ENCODE measurements at regions not wholly inside any gene's neighbourhood (a gene's known extent, or its start where the extent isn't known, plus 50 kb on each side); places are given as distances from the start of the nearest gene placed in this dataset.
A peak's percentile ranks its signal among the peaks of the same experiment; 100 is the strongest.
"Not testable (repeated sequence)": the region's sequence is repeated elsewhere in the genome, so short reads cannot be mapped to it uniquely, and the experiment has no call there.

DNA sequence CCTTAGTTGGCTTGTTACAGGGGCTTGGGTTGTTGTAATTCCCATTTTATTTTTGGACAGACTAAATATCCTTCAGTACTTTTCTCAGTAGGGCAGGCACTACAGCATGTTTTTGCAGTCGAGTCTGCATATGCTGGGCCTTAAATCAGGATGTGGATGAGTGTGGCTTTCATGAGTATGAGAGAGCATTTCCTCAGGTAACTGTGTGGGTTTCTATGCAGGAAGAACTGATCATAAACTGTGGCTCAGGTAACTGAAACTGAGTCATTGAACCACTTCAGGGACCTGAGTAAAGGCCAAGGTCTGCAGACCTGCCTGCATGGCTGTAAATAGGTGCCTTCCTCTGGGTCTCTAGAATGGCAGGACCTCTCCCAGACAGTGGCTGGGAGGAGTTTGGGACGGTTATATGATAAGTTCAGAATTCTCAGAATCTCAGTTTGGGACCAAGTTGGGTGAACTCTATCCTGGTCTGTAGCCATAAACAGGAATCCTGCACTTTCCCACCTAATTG, 112.1 kb downstream of the ZNF737 start:
- no peak overlapping the region for H3K4me3 ChIP-seq (ENCODE audit: low read depth, low read length)
- TF ChIP-seq, protein P1, sequence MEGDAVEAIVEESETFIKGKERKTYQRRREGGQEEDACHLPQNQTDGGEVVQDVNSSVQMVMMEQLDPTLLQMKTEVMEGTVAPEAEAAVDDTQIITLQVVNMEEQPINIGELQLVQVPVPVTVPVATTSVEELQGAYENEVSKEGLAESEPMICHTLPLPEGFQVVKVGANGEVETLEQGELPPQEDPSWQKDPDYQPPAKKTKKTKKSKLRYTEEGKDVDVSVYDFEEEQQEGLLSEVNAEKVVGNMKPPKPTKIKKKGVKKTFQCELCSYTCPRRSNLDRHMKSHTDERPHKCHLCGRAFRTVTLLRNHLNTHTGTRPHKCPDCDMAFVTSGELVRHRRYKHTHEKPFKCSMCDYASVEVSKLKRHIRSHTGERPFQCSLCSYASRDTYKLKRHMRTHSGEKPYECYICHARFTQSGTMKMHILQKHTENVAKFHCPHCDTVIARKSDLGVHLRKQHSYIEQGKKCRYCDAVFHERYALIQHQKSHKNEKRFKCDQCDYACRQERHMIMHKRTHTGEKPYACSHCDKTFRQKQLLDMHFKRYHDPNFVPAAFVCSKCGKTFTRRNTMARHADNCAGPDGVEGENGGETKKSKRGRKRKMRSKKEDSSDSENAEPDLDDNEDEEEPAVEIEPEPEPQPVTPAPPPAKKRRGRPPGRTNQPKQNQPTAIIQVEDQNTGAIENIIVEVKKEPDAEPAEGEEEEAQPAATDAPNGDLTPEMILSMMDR (IDR thresholded peaks at IDR 0.05; ENCODE audit: low read depth, low read length), result no peak

DNA sequence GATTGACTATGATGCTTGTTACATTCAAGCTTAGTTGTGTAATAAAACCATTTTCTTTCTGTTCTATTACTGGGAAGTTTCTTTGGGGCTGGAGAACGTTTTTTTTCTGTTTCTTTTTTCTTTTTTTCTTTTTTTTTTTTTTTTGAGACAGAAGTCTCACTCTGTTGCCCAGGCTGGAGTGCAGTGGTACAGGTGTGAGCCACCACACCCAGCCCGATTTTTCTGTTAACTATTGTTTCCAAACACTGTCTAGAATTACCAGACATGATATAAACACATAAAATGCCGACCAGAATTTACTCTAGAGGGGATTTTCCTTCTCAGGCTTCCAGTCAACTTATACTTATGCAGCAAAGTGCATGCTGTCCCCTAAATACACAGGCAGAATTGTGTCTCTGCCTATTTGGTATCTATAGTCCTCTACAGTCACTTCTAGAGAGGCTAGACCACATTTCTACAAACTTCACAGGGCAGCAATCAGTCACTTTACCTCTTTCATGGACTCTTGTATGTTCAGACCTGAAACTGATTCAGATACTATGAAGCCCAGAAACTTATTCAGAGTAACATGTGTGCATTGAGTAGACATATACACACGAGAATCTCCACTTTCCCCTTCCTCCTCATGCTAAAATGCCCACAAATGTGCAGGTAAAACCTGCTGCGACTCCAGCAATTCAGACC, 121.2 kb downstream of the ZNF737 start:
- no peak overlapping the region for H3K4me3 ChIP-seq (ENCODE audit: low read depth, low read length)
- TF ChIP-seq, protein P1 (IDR thresholded peaks at IDR 0.05; ENCODE audit: low read depth, low read length), result no peak

DNA sequence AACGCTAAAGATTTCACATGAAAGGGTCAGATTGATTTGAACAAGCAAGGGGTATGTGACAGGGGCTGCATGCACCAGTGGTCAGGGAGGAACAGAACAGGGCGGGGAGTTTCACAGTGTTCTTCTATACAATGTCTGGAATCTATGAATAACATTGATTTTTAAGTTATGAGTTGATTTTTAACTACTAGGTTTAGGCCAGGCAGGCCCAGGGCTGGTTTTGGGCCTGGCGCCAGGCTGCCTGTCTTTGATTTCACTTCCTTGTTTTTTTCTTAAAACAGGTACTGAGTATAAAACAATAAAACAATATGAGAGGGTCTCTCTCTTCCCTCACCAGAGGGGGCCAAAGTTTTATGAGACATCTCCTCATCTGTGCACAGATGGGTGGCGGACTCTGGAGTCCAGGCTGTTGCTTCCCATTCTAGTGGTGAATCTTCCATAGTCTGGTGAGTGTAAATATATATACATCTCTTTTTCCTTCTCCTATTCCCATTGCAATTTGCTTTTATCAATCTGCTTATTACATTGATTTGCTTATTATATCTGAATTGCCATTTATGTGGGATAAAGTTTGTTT, 133.2 kb downstream of the ZNF737 start:
- H3K4me3 ChIP-seq (ENCODE audit: low read depth, low read length), result not testable (repeated sequence)

DNA sequence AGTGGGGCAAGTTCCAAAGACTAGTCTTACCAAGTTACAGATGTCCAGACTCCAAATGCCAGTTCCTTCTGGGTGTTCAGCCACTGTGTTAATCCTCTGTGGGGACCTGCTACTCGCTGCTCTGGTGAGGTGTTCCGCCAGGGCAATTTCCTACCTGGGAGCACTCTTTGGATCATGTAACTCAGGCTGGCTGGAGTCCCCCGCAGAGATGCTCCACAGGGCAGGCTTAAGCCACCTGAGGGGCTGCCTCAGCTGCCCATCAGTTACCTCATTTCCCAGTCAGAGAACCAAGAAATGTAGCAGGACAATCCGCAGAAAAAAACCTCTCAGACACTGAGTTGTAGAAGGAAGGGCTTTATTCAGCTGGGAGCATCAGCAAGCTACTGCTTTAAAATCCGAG, 133.8 kb downstream of the ZNF737 start:
- TF ChIP-seq, protein P1 (IDR thresholded peaks at IDR 0.05; ENCODE audit: low read depth, low read length), result no peak

DNA sequence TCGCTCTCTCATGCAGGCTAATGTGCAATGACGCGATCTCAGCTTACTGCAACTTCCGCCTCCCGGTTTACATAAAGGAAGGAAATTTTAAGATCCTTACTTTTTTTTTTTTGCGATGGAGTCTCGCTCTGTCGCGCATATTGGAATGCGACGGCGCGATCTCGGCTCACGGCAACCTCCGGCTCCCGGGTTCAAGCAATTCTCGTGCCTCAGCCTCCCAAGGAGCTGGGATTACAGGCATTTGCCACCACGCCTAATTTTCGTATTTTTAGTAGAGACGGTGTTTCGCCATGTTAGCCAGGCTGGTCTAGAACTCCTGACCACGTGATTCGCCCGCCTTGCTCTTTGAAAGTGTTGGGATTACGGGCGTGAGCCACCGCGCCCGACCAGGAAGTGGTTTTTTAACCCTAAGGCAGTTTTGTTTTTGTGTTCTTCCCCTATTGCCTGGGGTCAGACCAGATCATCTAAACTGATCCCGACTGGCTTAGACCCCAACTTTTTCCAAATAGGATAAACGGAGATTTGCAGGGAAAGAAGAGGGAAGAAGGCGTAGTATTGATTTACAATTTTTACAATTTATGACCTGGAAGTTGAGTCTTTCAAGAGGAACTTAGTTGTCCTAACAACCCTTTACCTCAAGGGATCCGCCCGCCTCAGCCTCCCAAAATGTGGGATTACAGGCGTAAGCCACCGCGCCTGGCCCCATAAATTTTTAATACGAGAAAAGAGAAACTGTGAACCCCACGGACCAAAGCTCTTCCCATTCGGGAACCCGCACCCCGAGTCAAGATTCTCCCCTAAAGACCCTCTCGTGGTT, 142.0 kb downstream of the ZNF737 start:
- peak overlapping the region; percentile 69 for H3K4me3 ChIP-seq (ENCODE audit: low read depth, low read length)
- TF ChIP-seq, protein P1 (IDR thresholded peaks at IDR 0.05; ENCODE audit: low read depth, low read length), result no peak

More for the DNA sequence above, 133.8 kb downstream of the ZNF737 start:
- no peak overlapping the region for H3K4me3 ChIP-seq (ENCODE audit: low read depth, low read length)

DNA sequence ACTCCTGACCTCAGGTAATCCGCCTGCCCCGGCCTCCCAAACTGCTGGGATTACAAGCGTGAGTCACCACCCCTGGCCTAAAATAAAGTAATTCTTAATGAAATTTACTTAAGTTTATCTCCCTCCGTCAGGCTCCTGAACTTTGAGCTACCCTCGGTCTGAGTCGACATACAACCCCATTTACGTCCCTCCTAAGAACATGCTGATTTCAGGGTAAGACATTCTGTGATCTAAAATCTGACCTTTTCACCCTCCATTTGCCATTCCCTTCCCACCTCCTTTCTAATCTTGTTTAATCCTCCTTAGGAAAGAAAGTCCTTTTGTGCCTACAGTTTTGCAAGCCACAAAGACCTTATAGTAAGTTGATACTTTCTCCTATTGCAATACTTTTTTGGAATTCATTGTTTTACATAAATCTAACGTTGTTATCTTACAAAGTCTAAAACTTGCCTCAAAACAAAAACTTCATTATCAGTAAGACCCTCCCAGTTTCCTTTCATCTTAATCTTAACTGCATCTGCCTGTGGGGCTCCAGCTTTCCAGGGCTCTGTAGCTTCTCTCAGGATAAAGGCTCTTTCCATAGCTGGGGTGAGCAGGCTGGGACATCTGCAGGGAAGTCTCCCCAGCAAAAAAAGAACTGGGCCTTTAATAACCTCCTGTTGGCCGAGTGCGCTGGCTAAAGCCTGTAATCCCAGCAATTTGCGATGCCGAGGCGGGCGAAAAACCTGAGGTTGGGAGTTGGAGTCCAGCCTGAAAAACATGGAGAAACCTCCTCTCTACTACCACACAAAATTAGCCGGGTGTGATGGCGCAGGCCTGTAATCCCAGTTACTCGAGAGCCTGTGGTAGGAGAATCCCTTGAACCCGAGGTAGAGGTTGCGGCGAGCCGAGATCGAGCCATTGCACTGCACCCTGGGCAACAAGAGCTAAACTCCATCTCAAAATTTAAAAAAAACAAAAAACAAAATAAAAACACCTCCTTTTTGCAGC, 143.1 kb downstream of the ZNF737 start:
- TF ChIP-seq, protein P1 (IDR thresholded peaks at IDR 0.05; ENCODE audit: low read depth, low read length), result no peak
- no peak overlapping the region; the same call in 1 of the 2 replicates for H3K4me3 ChIP-seq (ENCODE audit: low read depth, low read length)

DNA sequence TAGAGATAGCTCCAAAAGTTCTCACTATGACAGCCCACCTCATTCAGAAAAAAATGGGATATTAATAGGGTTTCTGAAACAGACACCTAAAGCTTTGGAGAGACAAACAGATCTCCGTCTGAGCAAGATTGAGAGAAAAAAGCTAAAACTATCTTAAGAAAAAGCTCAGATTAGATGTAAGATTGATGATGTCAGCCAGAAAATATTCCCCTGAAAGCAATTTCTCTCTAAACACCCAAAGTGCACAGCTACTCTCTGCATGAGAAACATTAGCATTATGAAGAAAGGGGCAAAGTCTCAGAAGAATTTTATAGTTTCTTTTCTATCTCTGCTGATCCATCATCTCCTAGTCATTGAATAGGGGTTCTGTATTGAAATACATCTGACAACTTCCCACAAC, 148.9 kb downstream of the ZNF737 start:
- TF ChIP-seq, protein P1 (IDR thresholded peaks at IDR 0.05; ENCODE audit: low read depth, low read length), result no peak
- H3K4me3 ChIP-seq (ENCODE audit: low read depth, low read length), result no peak overlapping the region
